ENCODE measurements at regions not wholly inside any gene's neighbourhood (a gene's known extent, or its start where the extent isn't known, plus 50 kb on each side); places are given as distances from the start of the nearest gene placed in this dataset.
"Not testable (repeated sequence)": the region's sequence is repeated elsewhere in the genome, so short reads cannot be mapped to it uniquely, and the experiment has no call there.

GRCh38 chr22:23459645-23460516 is 120.2 kb downstream of the IGLL1 start:
- TF ChIP-seq MAFK (IDR thresholded peaks at IDR 0.05; ENCODE audit: low read depth, low read length); CTCF (IDR thresholded peaks at IDR 0.05; ENCODE audit: control extremely low read depth in 1 of 3, insufficient read depth in 1 of 3, low read depth in 1 of 3, low read length in 3 of 3); HDAC2 (IDR thresholded peaks at IDR 0.05; ENCODE audit: borderline replicate concordance in 1 of 2, low read depth in 2 of 2, low read length in 2 of 2): not testable (repeated sequence)

Measured in H1 (cell line).